Fibroblast of villous mesenchyme (primary cell): ENCODE measurements at regions not wholly inside any gene's neighbourhood (a gene's known extent, or its start where the extent isn't known, plus 50 kb on each side); places are given as distances from the start of the nearest gene placed in this dataset.

Source experiments
- DNase-seq: peaks from one replicate; pipeline ENCODE4 v3.0.0-alpha.2; 2010; ENCODE audit warnings: low read depth
- H3K4me3 ChIP-seq: 2 replicates; pipeline ENCODE4 v1.5.1; 2011; ENCODE audit warnings: low read depth, mild to moderate bottlenecking, low read length
- CTCF ChIP-seq: IDR thresholded peaks from 2 replicates; pipeline ENCODE4 v1.5.1; 2012; ENCODE audit warnings: low read depth, mild to moderate bottlenecking, low read length; ENCODE audit not compliant: insufficient read depth

- no peak for TF ChIP-seq CTCF
- no peak overlapping the region for H3K4me3 ChIP-seq
- DNase-seq = no peak
Observed at GRCh38 chr20:40144581-40144980, 544.5 kb downstream of the MAFB start.

- no peak for TF ChIP-seq CTCF
- no peak for DNase-seq
- no peak overlapping the region for H3K4me3 ChIP-seq
Observed at GRCh38 chr20:40134176-40134575, 554.9 kb downstream of the MAFB start.

- H3K4me3 ChIP-seq = no peak overlapping the region
- DNase-seq = no peak
- TF ChIP-seq CTCF = no peak
Observed at GRCh38 chr20:40120827-40121226, 568.2 kb downstream of the MAFB start.

GRCh38 chr20:40111282-40111681, 577.8 kb downstream of the MAFB start:
- no peak for DNase-seq
- H3K4me3 ChIP-seq = no peak overlapping the region
- TF ChIP-seq CTCF = no peak

GRCh38 chr20:40110311-40110831, 578.7 kb downstream of the MAFB start:
- no peak for TF ChIP-seq CTCF
- H3K4me3 ChIP-seq = no peak overlapping the region
- no peak for DNase-seq

- DNase-seq = no peak
- TF ChIP-seq CTCF = no peak
- H3K4me3 ChIP-seq = no peak overlapping the region
Observed at GRCh38 chr20:40109136-40109535, 579.9 kb downstream of the MAFB start.

- no peak overlapping the region for H3K4me3 ChIP-seq
- no peak for TF ChIP-seq CTCF
- no peak for DNase-seq
Observed at GRCh38 chr20:40108321-40108720, 580.7 kb downstream of the MAFB start.
